ENCODE measurements at regions not wholly inside any gene's neighbourhood (a gene's known extent, or its start where the extent isn't known, plus 50 kb on each side); places are given as distances from the start of the nearest gene placed in this dataset.

GRCh38 chr10:31612082-31612481, 293.1 kb downstream of the ZEB1 start:
- TF ChIP-seq CTCF (IDR thresholded peaks at IDR 0.05), result no peak
- TF ChIP-seq POLR2A (IDR thresholded peaks at IDR 0.05), result no peak

Measured in gastroesophageal sphincter (tissue), 3 donors.